Psoas muscle (tissue), 7 donors: ENCODE measurements at regions not wholly inside any gene's neighbourhood (a gene's known extent, or its start where the extent isn't known, plus 50 kb on each side); places are given as distances from the start of the nearest gene placed in this dataset.

Source experiments
- ATAC-seq, 4 donors: fragments of 200-7000 bp; cut with Tn5 transposase; one replicate each; pipeline ENCODE4 v1.9.1; 2020; ENCODE audit warnings: moderate library complexity in 3 of 4, mild to moderate bottlenecking in 2 of 4
- DNase-seq, 2 donors: peaks; one replicate each; pipeline ENCODE4 v3.0.0-alpha.2; 2020
- H3K27ac ChIP-seq: fragments of 200-600 bp; one replicate; pipeline ENCODE4 v1.8.0; 2022
- H3K27me3 ChIP-seq, 3 donors: fragments of 200-600 bp in 1 of 3; one replicate each; pipeline versions ENCODE4 v1.6.1 to v1.8.0; 2013 to 2022; ENCODE audit warnings: low read length in 2 of 3, mild to moderate bottlenecking in 2 of 3, moderate library complexity in 1 of 3; ENCODE audit not compliant: insufficient read depth in 3 of 3
- H3K36me3 ChIP-seq, 2 donors: fragments of 200-600 bp in 1 of 2; one replicate each; pipeline versions ENCODE4 v1.6.1 to v1.8.0; 2013 to 2022; ENCODE audit warnings: low read depth in 1 of 2, mild to moderate bottlenecking in 1 of 2, moderate library complexity in 1 of 2; ENCODE audit not compliant: insufficient read depth in 1 of 2
- H3K4me1 ChIP-seq: fragments of 200-600 bp; one replicate; pipeline ENCODE4 v1.8.0; 2022
- H3K4me3 ChIP-seq: fragments of 200-600 bp; one replicate; pipeline ENCODE4 v1.8.0; 2022; ENCODE audit warnings: mild to moderate bottlenecking
- H3K9me3 ChIP-seq: fragments of 200-600 bp; one replicate; pipeline ENCODE4 v1.8.0; 2022
- CTCF ChIP-seq: fragments of 200-600 bp; IDR thresholded peaks from one replicate; pipeline ENCODE4 v1.8.0; 2022; ENCODE audit warnings: antibody characterized with exemption
- WGBS, 3 donors: extraction: QIAGEN DNeasy Blood & Tissue Kit; methylation state at CpG; one replicate each; pipeline versions ENCODE4 v1.1.6 to v1.1.7; 2013; 5-methylcytosine and 5-hydroxymethylcytosine counted together
- intact Hi-C, 2 donors: fragments of 100-400 bp; cut with DNase I; formaldehyde crosslinking; loops; one replicate each; pipeline versions ENCODE4 v1.11.0 to v1.14.2; 2022
- donor health status: healthy with polysubstance abuse.
- donor health status: DM: no; HTN: no; CAD: no; lungs with moderate emphysema.
- donor health status: Bipolar disorder and iron deficiency.
- donor health status: healthy.
- donor health status: DM: yes; HTN: yes; CAD: no.
- donor health status: DM: no; HTN: no; CAD: no.
- donor health status: DM: yes; HTN: yes; CAD: no.

DNA sequence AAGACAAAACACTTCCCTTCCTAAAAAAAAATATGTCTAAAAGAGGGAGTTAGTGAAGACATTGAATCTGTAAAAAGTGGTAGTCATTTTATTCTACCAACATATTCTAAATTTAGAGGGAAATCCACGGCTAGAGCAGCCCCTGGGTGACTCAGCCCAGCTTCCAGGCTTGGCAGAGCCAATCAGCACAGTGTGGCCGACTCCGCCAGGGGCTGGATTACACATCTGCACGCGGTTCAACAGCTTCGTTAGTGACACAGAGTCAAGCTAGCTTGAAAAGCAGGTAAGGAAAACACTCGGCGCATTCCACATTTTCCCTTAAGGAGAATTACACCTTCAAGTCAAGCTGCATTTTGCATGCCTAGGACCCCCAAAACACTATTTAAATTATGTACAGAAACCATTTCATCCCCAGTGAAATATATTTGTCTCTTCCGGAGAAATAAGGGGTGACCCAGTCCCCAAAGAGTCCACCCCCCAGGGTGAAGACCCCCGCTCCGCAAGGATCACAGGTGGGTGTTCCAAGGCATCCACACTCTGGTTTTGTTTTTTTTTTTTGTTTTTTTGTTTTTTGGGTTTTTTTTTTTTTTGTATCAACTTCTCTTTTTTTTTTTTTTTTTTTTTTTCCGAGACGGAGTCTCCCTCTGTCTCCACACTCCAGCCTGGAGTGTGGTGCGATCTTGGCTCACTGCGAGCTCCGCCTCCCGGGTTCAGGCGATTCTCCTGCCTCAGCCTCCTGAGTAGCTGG is 58.4 kb upstream of the ARID1B start:
- 64 to 79% (median 68%) methylated on average over 18 of the region's 18 CpGs for WGBS, 3 donors
- DNase-seq (peak; percentile 68 to 87), ATAC-seq (peak; percentile 75 to 86 (median 82))
- peak; percentile 7 for TF ChIP-seq CTCF
- H3K4me1 ChIP-seq = peaks cover 26% of the 10 kb centered on the region
- intact Hi-C loops = loop anchor here (1.0 to 2.0 kb wide), 2 partner anchors 32 kb away; no protein-coding TSS in a partner anchor
- H3K36me3 ChIP-seq = no peaks in the 10 kb centered on the region
- H3K27ac ChIP-seq = peak overlapping the region; percentile 82
- H3K4me3 ChIP-seq = no peak overlapping the region
- no peaks in the 10 kb centered on the region for H3K27me3 ChIP-seq
- H3K9me3 ChIP-seq = no peaks in the 10 kb centered on the region

DNA sequence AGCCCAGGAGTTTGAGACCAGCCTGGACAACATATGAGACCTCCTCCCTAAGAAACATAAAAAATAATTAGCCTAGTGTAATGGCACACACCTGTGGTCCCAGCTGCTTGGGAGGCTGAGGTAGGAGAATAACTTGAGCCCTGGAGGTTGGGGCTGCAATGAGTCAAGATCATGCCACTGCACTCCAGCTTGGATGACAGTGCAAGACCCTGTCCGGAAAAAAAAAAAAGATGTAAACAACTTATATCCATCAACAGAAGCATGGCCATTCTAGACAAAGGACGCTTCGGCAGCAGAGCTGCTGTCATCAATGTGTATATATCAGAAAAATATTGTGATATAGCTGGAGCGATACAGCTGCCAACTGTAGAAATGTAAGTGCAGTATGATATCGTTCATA is 59.6 kb upstream of the ARID1B start:
- DNase-seq (no peak), ATAC-seq (no peak)
- H3K36me3 ChIP-seq = no peaks in the 10 kb centered on the region
- no peak for TF ChIP-seq CTCF
- no peaks in the 10 kb centered on the region for H3K9me3 ChIP-seq
- peaks cover 26% of the 10 kb centered on the region for H3K4me1 ChIP-seq
- WGBS, 3 donors = 92 to 96% (median 94%) methylated on average over 5 of the region's 5 CpGs
- H3K27me3 ChIP-seq = no peaks in the 10 kb centered on the region
- no peak overlapping the region for H3K4me3 ChIP-seq
- intact Hi-C loops = no loop called here
- peak overlapping the region; percentile 82 for H3K27ac ChIP-seq

DNA sequence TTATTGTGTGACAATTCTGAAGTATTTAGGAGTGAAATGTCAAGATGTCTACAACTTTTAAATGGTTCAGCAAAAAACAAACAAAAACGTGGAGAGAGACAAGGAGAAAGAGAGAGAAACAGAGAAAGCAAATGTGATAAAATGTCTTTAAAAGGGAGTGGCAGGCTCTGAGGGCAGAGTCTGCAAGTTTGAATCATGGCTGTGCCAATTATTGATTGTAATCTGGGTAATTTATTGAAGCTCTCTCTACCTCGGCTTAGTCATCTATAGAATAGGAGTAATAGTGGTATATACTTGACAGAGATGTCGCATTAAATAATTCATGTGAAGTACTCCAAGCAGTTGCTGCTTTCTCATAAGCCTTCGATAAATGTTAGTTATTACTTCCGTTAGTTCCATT is 61.3 kb upstream of the ARID1B start:
- DNase-seq (no peak), ATAC-seq (no peak)
- no peaks in the 10 kb centered on the region for H3K9me3 ChIP-seq
- peaks cover 19% of the 10 kb centered on the region for H3K4me1 ChIP-seq
- no peak for TF ChIP-seq CTCF
- H3K27me3 ChIP-seq = no peaks in the 10 kb centered on the region
- WGBS, 3 donors = 89 to 92% (median 91%) methylated on average over 5 of the region's 5 CpGs
- H3K36me3 ChIP-seq = no peaks in the 10 kb centered on the region
- H3K27ac ChIP-seq = no peak overlapping the region
- intact Hi-C loops = no loop called here
- H3K4me3 ChIP-seq = no peak overlapping the region

DNA sequence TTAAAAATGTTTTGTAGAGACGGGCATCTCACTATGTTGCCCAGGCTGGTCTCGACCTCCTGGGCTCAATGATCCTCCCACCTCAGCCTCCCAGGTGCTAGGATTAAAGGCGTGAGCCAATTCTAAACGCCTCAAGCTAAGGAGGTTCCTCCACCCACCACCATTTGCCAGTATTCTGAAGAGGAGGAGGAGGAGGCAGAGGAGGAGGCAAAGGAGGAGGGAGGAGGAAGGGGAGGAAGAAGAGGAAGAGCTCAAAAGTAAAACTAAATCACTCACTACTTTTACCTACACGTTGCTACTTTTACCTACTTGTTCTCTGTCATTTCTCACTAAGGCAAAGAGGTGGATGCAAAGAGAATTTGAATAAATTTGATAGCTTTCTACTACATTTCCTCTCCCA is 63.6 kb upstream of the ARID1B start:
- H3K4me1 ChIP-seq = peaks cover 1% of the 10 kb centered on the region
- intact Hi-C loops = no loop called here
- H3K27ac ChIP-seq = no peak overlapping the region
- 76 to 88% (median 83%) methylated on average over 5 of the region's 5 CpGs for WGBS, 3 donors
- TF ChIP-seq CTCF = no peak
- no peaks in the 10 kb centered on the region for H3K9me3 ChIP-seq
- DNase-seq (no peak), ATAC-seq (no peak)
- H3K36me3 ChIP-seq = no peaks in the 10 kb centered on the region
- no peak overlapping the region for H3K4me3 ChIP-seq
- no peaks in the 10 kb centered on the region for H3K27me3 ChIP-seq

DNA sequence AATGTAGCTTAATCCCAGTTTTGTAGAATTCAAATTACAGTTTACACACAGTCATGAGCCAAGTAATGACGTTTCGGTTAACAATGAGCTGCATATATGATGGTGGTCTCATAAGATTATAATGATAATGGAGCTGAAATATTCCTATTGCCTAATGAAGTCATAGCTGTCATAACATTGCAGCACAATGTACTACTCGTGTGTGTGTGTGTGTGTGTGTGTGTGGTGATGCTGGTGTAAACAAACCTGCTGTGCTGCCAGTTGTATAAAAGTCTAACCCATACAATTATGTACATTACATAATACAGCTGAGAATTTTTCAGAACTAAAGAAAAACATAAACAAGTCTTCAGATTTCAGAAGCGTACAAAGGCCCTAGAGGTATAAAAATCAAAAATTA is 66.7 kb upstream of the ARID1B start:
- ATAC-seq = no peak
- intact Hi-C loops = no loop called here
- WGBS, 3 donors = 77 to 86% (median 81%) methylated on average over 4 of the region's 4 CpGs

More for the DNA sequence above, 66.7 kb upstream of the ARID1B start:
- H3K27ac ChIP-seq = no peak overlapping the region
- no peaks in the 10 kb centered on the region for H3K4me1 ChIP-seq
- no peak for DNase-seq
- TF ChIP-seq CTCF = no peak
- H3K36me3 ChIP-seq = no peaks in the 10 kb centered on the region
- no peaks in the 10 kb centered on the region for H3K27me3 ChIP-seq
- H3K9me3 ChIP-seq = no peaks in the 10 kb centered on the region
- no peak overlapping the region for H3K4me3 ChIP-seq
